KMS-11 (cell line): ENCODE measurements at regions not wholly inside any gene's neighbourhood (a gene's known extent, or its start where the extent isn't known, plus 50 kb on each side); places are given as distances from the start of the nearest gene placed in this dataset.

Experiments used
- H2AFZ ChIP-seq: fragments of 200-600 bp; sonication (generic); 2 replicates; pipeline ENCODE4 v1.6.1; 2016; ENCODE audit warnings: antibody characterized with exemption, mixed run types, low read depth
- H3K27ac ChIP-seq: fragments of 200-600 bp; sonication (generic); 2 replicates; pipeline ENCODE4 v1.6.1; 2016; ENCODE audit warnings: mild to moderate bottlenecking, mixed run types
- H3K27me3 ChIP-seq: fragments of 200-600 bp; sonication (generic); 2 replicates; pipeline ENCODE4 v1.6.1; 2017; ENCODE audit warnings: mild to moderate bottlenecking, low read depth, mixed run types, moderate library complexity; ENCODE audit not compliant: insufficient read depth
- H3K36me3 ChIP-seq: fragments of 200-600 bp; sonication (generic); 2 replicates; pipeline ENCODE4 v1.6.1; 2017; ENCODE audit warnings: mild to moderate bottlenecking, mixed run types; ENCODE audit not compliant: insufficient read depth
- H3K4me1 ChIP-seq: fragments of 200-600 bp; sonication (generic); 2 replicates; pipeline ENCODE4 v1.6.1; 2016; ENCODE audit warnings: mild to moderate bottlenecking, low read depth, mixed run types; ENCODE audit not compliant: poor library complexity, severe bottlenecking
- H3K4me2 ChIP-seq: fragments of 200-600 bp; sonication (generic); 2 replicates; pipeline ENCODE4 v1.7.0; 2016; ENCODE audit warnings: mild to moderate bottlenecking, mixed run types
- H3K4me3 ChIP-seq: fragments of 200-600 bp; sonication (generic); IDR thresholded peaks from 2 replicates; pipeline ENCODE4 v1.6.1; 2017; ENCODE audit warnings: low read depth, low read length, mixed read lengths; ENCODE audit not compliant: insufficient read depth
- H3K79me2 ChIP-seq: fragments of 200-600 bp; sonication (generic); 2 replicates; pipeline ENCODE4 v1.6.1; 2016; ENCODE audit warnings: low read depth, mixed run types; ENCODE audit not compliant: insufficient read depth
- H3K9ac ChIP-seq: fragments of 200-600 bp; sonication (generic); 2 replicates; pipeline ENCODE4 v1.6.1; 2016; ENCODE audit warnings: mild to moderate bottlenecking, mixed run types
- H4K20me1 ChIP-seq: fragments of 200-600 bp; sonication (generic); 2 replicates; pipeline ENCODE4 v1.6.1; 2016; ENCODE audit warnings: mild to moderate bottlenecking, mixed run types; ENCODE audit not compliant: insufficient read depth
- TF ChIP-seq, protein P1 (sequence below): fragments of 200-600 bp; sonication (generic); conservative IDR thresholded peaks from 2 replicates; pipeline ENCODE4 v1.6.1; 2017; ENCODE audit warnings: low read depth, mild to moderate bottlenecking, antibody characterized with exemption, low read length, moderate library complexity, mixed read lengths

DNA sequence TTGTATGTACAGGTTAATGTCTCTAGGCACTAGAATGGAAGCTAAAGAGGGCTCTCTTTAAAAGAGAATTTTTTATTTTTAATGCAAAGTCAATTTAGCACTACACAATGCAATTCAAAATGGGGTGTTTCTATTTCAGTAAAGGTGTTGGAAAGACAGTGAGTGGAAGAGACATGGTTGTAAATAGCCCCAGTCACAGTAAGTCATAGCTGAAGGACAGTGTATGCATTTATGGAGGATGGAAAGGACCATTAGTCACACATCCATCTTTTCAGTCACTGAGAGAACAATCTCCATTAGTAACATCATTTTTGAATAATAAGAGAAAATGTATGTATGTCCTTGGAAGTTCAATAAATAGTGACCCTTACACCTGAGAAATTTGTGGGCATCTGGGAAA, 148.0 kb downstream of the PDHA2 start:
- no peak overlapping the region for H3K9ac ChIP-seq
- no peaks in the 10 kb centered on the region for H4K20me1 ChIP-seq
- no peaks in the 10 kb centered on the region; the same call in 1 of the 2 replicates for H3K27me3 ChIP-seq
- H3K4me3 ChIP-seq, result no peak overlapping the region
- no peak overlapping the region for H3K4me2 ChIP-seq
- H3K79me2 ChIP-seq, result no peaks in the 10 kb centered on the region
- no peak overlapping the region for H2AFZ ChIP-seq
- TF ChIP-seq, protein P1, sequence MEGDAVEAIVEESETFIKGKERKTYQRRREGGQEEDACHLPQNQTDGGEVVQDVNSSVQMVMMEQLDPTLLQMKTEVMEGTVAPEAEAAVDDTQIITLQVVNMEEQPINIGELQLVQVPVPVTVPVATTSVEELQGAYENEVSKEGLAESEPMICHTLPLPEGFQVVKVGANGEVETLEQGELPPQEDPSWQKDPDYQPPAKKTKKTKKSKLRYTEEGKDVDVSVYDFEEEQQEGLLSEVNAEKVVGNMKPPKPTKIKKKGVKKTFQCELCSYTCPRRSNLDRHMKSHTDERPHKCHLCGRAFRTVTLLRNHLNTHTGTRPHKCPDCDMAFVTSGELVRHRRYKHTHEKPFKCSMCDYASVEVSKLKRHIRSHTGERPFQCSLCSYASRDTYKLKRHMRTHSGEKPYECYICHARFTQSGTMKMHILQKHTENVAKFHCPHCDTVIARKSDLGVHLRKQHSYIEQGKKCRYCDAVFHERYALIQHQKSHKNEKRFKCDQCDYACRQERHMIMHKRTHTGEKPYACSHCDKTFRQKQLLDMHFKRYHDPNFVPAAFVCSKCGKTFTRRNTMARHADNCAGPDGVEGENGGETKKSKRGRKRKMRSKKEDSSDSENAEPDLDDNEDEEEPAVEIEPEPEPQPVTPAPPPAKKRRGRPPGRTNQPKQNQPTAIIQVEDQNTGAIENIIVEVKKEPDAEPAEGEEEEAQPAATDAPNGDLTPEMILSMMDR, result no peak
- no peak overlapping the region for H3K27ac ChIP-seq
- peaks cover 22% of the 10 kb centered on the region for H3K4me1 ChIP-seq
- no peaks in the 10 kb centered on the region for H3K36me3 ChIP-seq

DNA sequence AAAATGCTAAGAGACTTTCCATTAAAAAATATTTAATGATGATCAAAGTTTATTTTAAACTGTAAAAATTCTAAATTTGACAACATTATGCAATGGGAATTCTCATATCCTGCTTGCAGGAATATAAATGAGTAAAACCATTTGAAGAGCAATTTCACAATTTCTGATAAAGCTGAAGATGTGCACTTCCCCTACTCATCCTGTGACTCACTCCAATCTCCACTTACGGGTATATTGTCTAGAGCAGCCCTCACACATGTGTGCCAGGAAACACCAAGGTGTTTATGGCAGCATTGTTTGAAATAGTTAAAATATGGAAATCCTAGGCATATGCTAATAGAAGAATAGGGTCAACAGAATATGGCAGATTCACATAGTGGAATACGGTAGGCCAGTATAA, 158.4 kb downstream of the PDHA2 start:
- Histone ChIP-seq H2AFZ (no peak overlapping the region), H3K79me2 (no peaks in the 10 kb centered on the region), H3K36me3 (no peaks in the 10 kb centered on the region), H3K4me1 (no peaks in the 10 kb centered on the region), H3K9ac (no peak overlapping the region), H4K20me1 (no peaks in the 10 kb centered on the region), H3K4me3 (no peak overlapping the region), H3K27me3 (no peaks in the 10 kb centered on the region), H3K4me2 (no peak overlapping the region), H3K27ac (no peak overlapping the region)
- TF ChIP-seq, protein P1, result no peak

DNA sequence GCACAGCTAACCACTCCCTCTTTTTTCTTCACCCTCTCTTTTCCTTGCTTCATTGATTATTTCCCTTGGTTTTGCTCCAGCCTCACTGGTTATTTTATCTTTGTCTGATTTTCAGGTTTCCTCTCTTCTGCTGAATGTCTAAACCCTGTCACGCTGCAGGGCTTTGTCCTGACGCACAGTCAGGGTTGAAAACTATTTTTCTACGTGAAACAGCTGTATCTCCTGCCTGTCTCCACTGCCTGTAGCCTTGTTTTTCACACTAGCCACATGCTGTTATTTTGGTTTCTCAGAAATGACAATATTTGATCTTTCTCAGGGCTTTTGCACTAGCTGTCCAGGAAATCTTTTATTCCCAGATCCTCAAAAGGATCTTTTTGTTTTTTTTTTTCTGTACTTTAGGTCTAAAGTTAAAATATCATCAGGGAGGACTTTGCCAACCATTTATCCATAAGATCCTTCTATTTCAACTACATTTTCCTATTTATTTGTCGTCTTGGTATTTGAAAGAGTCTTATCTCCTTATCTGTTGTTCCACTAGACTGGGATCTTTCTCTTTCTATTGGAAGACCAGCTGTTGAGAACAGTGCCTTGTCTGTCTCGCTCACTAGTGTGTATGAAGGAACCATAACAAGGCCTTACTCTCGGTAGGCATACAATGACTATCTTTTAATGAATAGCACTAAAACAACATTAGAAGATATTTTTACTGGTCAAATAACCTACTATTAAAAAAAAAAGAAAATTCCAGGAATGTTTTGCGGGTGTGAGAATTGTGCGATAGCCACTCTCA, 164.3 kb downstream of the PDHA2 start:
- H3K36me3 ChIP-seq, result no peaks in the 10 kb centered on the region
- no peaks in the 10 kb centered on the region for H3K4me1 ChIP-seq
- H2AFZ ChIP-seq, result no peak overlapping the region
- no peak overlapping the region for H3K4me2 ChIP-seq
- no peak overlapping the region for H3K27ac ChIP-seq
- H3K4me3 ChIP-seq, result no peak overlapping the region
- no peaks in the 10 kb centered on the region for H3K79me2 ChIP-seq
- H3K27me3 ChIP-seq, result no peaks in the 10 kb centered on the region
- TF ChIP-seq, protein P1, result no peak
- H3K9ac ChIP-seq, result no peak overlapping the region
- H4K20me1 ChIP-seq, result no peaks in the 10 kb centered on the region

DNA sequence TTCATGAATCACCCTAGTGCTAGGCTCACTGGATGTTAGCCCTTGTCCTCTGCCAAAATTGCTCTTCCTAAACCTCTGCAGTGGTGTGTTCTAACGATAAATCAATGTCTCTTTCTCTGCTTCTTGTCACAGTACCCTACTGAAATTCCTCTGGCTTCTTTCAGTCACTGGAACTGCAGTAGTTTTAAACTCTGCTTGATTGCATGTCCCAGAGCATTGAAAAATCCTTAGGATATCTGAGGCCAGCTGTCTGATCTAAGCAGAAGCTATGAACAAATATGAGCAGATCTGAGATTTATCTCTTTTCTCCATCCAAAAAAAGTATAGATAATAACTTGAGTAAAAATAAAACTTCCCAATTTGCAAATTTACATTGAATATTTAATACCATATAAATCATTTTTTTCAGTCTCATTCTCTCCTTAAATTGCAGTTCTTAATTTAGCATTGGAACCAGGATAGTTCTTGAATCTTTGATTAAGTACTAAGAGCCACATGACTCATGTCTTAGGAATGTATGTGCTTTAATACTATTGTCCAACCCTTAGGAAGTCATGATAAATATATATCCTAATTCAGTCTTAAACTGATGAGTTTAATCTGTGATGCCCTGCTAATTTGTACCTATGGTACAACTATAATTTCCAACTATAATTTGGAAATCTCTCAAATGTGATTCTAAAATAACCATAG, 169.7 kb downstream of the PDHA2 start:
- TF ChIP-seq, protein P1, result no peak
- H3K9ac ChIP-seq, result no peak overlapping the region
- H2AFZ ChIP-seq, result no peak overlapping the region
- H3K36me3 ChIP-seq, result no peaks in the 10 kb centered on the region
- H3K4me3 ChIP-seq, result no peak overlapping the region
- H3K4me1 ChIP-seq, result no peaks in the 10 kb centered on the region
- no peaks in the 10 kb centered on the region for H3K27me3 ChIP-seq
- no peaks in the 10 kb centered on the region for H4K20me1 ChIP-seq
- H3K4me2 ChIP-seq, result no peak overlapping the region
- H3K27ac ChIP-seq, result no peak overlapping the region
- no peaks in the 10 kb centered on the region for H3K79me2 ChIP-seq
